K562 (cell line): ENCODE measurements at regions not wholly inside any gene's neighbourhood (a gene's known extent, or its start where the extent isn't known, plus 50 kb on each side); places are given as distances from the start of the nearest gene placed in this dataset.

Experiments
- ATAC-seq: fragments of 200-7000 bp; cut with Tn5 transposase; 3 replicates; pipeline ENCODE4 v1.9.1; 2020; ENCODE audit warnings: moderate library complexity
- BruUV-seq: library from RNA; stranded (reverse); fragments of 400-500 nt; replicated peaks from 2 replicates; lab custom pipeline; 2021; lab: Mats Ljungman, UMichigan
- CTCF ChIA-PET: fragments of 300-600 bp; formaldehyde crosslinking; extraction: SDS; loops from one replicate; lab custom pipeline; 2021; ENCODE audit warnings: low intra/inter-chr PET ratio; lab: Yijun Ruan, JAX
- POLR2A ChIA-PET: fragments of 300-600, 350-650 bp; sonication (Branson Sonifier 250); formaldehyde crosslinking; extraction: SDS; loops from one replicate; lab custom pipeline; 2021; ENCODE audit warnings: antibody characterized with exemption, inconsistent platforms; lab: Yijun Ruan, JAX
- DNase-seq, 4 experiments: peaks; one replicate each; pipeline versions ENCODE4 v3.0.0 to v3.0.0-alpha.2; 2011 to 2018; ENCODE audit warnings: low spot score in 3 of 4, mixed read lengths in 3 of 4; ENCODE audit errors: extremely low read depth in 1 of 4
- FAIRE-seq: peaks from 2 replicates; lab custom pipeline; 2011; peaks lifted over from hg19 to GRCh38; lab: Jason Lieb, UNC
- H2AFZ ChIP-seq: 2 replicates; pipeline ENCODE4 v1.6.0; 2011; ENCODE audit warnings: low read depth, low read length, control low read depth, inconsistent platforms
- H3K27ac ChIP-seq: fragments of 200-600 bp; 3 replicates; pipeline ENCODE4 v1.8.0; 2011; ENCODE audit warnings: low read depth, mild to moderate bottlenecking, control low read depth, inconsistent platforms, low read length, moderate library complexity, mixed read lengths; ENCODE audit errors: extremely low read depth
- H3K27me3 ChIP-seq, 2 experiments: fragments of 300-600 bp in 1 of 2; 2 replicates in 1 of 2; 3 replicates in 1 of 2; pipeline versions ENCODE4 v1.6.0 to v1.8.0; 2011; ENCODE audit warnings: inconsistent platforms in 2 of 2, low read length in 2 of 2, mild to moderate bottlenecking in 1 of 2, mixed read lengths in 1 of 2, moderate library complexity in 1 of 2; ENCODE audit not compliant: control insufficient read depth in 2 of 2, insufficient read depth in 2 of 2
- H3K36me3 ChIP-seq: fragments of 300-600 bp; 3 replicates; pipeline ENCODE4 v1.8.0; 2011; ENCODE audit warnings: mild to moderate bottlenecking, low read length, inconsistent platforms; ENCODE audit not compliant: control insufficient read depth, insufficient read depth
- H3K4me1 ChIP-seq, 2 experiments: fragments of 200-600 bp in 1 of 2; replicated peaks in 1 of 2; 2 replicates in 1 of 2; 3 replicates in 1 of 2; pipeline versions ENCODE4 v1.5.1 to v1.8.0; 2011; ENCODE audit warnings: inconsistent platforms in 2 of 2, low read length in 2 of 2, mild to moderate bottlenecking in 1 of 2, mixed read lengths in 1 of 2, moderate library complexity in 1 of 2; ENCODE audit not compliant: control insufficient read depth in 2 of 2, insufficient read depth in 2 of 2
- H3K4me2 ChIP-seq: 2 replicates; pipeline ENCODE4 v1.6.1; 2011; ENCODE audit warnings: low read length, control low read depth, inconsistent platforms, mixed read lengths; ENCODE audit not compliant: insufficient read depth
- H3K4me3 ChIP-seq: fragments of 200-600 bp; sonication (generic), shearing (Covaris generic); 2 replicates; pipeline ENCODE4 v1.5.1; 2016; ENCODE audit warnings: control low read depth, inconsistent platforms
- H3K79me2 ChIP-seq: fragments of 200-600 bp; 3 replicates; pipeline ENCODE4 v1.8.0; 2011; ENCODE audit warnings: low read length, inconsistent platforms; ENCODE audit not compliant: control insufficient read depth, insufficient read depth
- H3K9ac ChIP-seq, 2 experiments: 2 replicates each; pipeline versions ENCODE4 v1.6.0 to v1.6.1; 2011; ENCODE audit warnings: low read depth in 2 of 2, low read length in 2 of 2, control low read depth in 1 of 2, inconsistent platforms in 1 of 2, mild to moderate bottlenecking in 1 of 2, mixed read lengths in 1 of 2; ENCODE audit not compliant: insufficient read depth in 1 of 2
- H3K9me1 ChIP-seq: one replicate; pipeline ENCODE4 v1.6.0; 2011; ENCODE audit warnings: inconsistent platforms, mild to moderate bottlenecking, low read length, moderate library complexity; ENCODE audit not compliant: control insufficient read depth, insufficient read depth
- H3K9me3 ChIP-seq: replicated peaks from 2 replicates; pipeline ENCODE4 v1.5.1; 2011; ENCODE audit warnings: low read depth, low read length, inconsistent platforms; ENCODE audit not compliant: control insufficient read depth, insufficient read depth
- H4K20me1 ChIP-seq: replicated peaks from 2 replicates; pipeline ENCODE4 v1.6.1; 2011; ENCODE audit warnings: low read length, inconsistent platforms, mixed read lengths; ENCODE audit not compliant: control insufficient read depth, insufficient read depth
- ELK1 ChIP-seq: sonication (generic); formaldehyde crosslinking; IDR thresholded peaks from 2 replicates; pipeline ENCODE4 v1.8.1; 2022; ENCODE audit warnings: missing genetic modification reagents
- KDM2B ChIP-seq: fragments of 250-450 bp; sonication (Bioruptor Pico); IDR thresholded peaks from 2 replicates; pipeline ENCODE4 v1.8.0; 2021; ENCODE audit warnings: mild to moderate bottlenecking, moderate library complexity
- MCM2 ChIP-seq: fragments of 450-650 bp; IDR thresholded peaks from 2 replicates; pipeline ENCODE4 v1.6.1; 2017; ENCODE audit warnings: low read depth, mild to moderate bottlenecking
- SLC30A9 ChIP-seq: fragments of 250-450 bp; sonication (Bioruptor Pico); IDR thresholded peaks from 2 replicates; pipeline ENCODE4 v1.8.0; 2022; ENCODE audit warnings: mild to moderate bottlenecking, moderate library complexity
- SMAD3 ChIP-seq: fragments of 450-650 bp; formaldehyde crosslinking; conservative IDR thresholded peaks from 2 replicates; pipeline ENCODE4 v1.4.0; 2020; ENCODE audit warnings: mild to moderate bottlenecking
- U2AF1 ChIP-seq: fragments of 200-400 bp; formaldehyde crosslinking; optimal IDR thresholded peaks from 2 replicates; pipeline ENCODE3; 2017; ENCODE audit warnings: mild to moderate bottlenecking, low read depth, low read length, moderate library complexity
- ZNF282 ChIP-seq: sonication (generic); formaldehyde crosslinking; IDR thresholded peaks from 2 replicates; pipeline ENCODE4 v1.8.1; 2023; ENCODE audit warnings: missing genetic modification reagents
- ZZZ3 ChIP-seq: fragments of 450-650 bp; IDR thresholded peaks from 2 replicates; pipeline ENCODE4 v1.6.1; 2016; ENCODE audit warnings: antibody characterized with exemption, mild to moderate bottlenecking, moderate library complexity
- WGBS: fragments of 100-300 bp; shearing (Covaris generic); methylation state at CpG from one replicate; pipeline ENCODE4 v1.1.6; 2016; ENCODE audit warnings: low coverage, mixed read lengths; ENCODE audit not compliant: insufficient coverage; ENCODE audit errors: missing lambda C conversion rate; 5-methylcytosine and 5-hydroxymethylcytosine counted together
- in situ Hi-C: fragments of 300-500 bp; cut with MboI; formaldehyde crosslinking; loops from 4 replicates; pipeline ENCODE4 v1.15.0; 2018; ENCODE audit warnings: inconsistent platforms, mixed read lengths
- intact Hi-C: fragments of 100-400 bp; cut with micrococcal nuclease; formaldehyde crosslinking; loops from 2 replicates; pipeline ENCODE4 v1.14.2; 2022
- TF ChIP-seq, protein P1 (sequence below): fragments of 250-450 bp; sonication (Bioruptor Pico); IDR thresholded peaks from 2 replicates; pipeline ENCODE4 v1.5.0; 2020; ENCODE audit warnings: mild to moderate bottlenecking

DNA sequence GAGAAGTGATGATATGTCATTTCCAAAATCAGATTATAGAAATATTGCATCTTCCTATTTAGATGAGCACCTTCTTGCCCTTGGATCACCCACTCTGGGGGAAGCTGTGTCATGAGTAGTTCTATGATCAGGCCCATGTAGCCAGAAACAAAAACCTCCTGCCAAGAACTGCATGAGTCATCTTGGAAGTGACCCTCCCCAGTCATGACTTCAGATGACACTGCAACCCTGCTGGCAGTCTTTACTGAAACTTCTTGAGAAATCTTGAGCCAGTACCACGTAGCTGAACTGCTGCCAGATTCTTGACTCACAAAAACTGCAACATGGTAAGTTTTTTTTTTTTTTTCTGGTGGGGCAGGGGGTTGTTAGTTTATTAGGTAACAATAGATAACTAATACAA lies 439.6 kb upstream of the PTGER4 start (continued):
- TF ChIP-seq, protein P1, sequence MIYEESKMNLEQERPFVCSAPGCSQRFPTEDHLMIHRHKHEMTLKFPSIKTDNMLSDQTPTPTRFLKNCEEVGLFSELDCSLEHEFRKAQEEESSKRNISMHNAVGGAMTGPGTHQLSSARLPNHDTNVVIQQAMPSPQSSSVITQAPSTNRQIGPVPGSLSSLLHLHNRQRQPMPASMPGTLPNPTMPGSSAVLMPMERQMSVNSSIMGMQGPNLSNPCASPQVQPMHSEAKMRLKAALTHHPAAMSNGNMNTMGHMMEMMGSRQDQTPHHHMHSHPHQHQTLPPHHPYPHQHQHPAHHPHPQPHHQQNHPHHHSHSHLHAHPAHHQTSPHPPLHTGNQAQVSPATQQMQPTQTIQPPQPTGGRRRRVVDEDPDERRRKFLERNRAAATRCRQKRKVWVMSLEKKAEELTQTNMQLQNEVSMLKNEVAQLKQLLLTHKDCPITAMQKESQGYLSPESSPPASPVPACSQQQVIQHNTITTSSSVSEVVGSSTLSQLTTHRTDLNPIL (CRISPR knock-in tag): no peak
- TF ChIP-seq SLC30A9 (CRISPR knock-in tag) (no peak), SMAD3 (CRISPR knock-in tag) (no peak), ELK1 (CRISPR knock-in tag) (no peak), U2AF1 (no peak), ZZZ3 (no peak), MCM2 (no peak)

DNA sequence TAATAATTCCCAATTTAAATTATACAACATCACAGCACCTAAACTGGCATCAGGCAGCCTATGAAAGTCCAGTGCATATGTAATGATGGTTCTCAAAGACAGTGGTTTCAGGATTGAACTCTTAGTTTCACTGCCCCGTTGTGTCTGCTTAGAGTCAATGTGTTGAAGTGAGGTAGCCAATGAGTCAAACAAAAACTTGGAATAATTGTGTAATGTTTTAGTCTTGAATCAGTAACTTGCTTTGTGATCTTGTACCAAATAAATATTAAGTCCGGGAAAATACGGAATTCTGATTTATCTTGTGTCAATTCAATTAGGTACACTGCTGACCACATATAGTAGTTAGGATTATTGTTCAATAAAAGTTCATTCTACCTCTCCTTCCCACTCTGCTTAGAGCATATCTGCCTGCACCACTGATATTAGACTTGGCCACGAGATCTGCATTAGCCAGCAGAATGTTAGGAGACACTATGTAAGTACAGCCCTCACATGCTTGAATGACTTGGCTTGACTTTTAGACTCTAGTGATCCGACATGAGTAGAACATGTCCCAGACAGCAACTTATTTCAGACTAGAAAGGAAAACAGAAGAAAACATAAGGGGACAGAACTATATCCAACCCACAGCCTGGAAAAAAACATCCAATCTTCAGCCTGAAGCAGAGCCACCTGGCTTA lies 441.5 kb upstream of the PTGER4 start:
- POLR2A ChIA-PET: no interaction called here
- no peaks in the 10 kb centered on the region for H3K36me3 ChIP-seq
- ATAC-seq: no peak
- H3K27me3 ChIP-seq: no peaks in the 10 kb centered on the region
- no peak overlapping the region for H3K9ac ChIP-seq
- no peaks in the 10 kb centered on the region for H3K4me1 ChIP-seq
- DNase-seq: no peak
- H4K20me1 ChIP-seq: no peaks in the 10 kb centered on the region
- in situ Hi-C loops: no loop called here
- no peaks in the 10 kb centered on the region for H3K79me2 ChIP-seq
- no TSS peak for BruUV-seq
- no peaks in the 10 kb centered on the region; the same call in 1 of the 2 replicates for H3K9me3 ChIP-seq
- FAIRE-seq: no peak
- H3K4me2 ChIP-seq: no peak overlapping the region
- WGBS: 0% methylated on average over 5 of the region's 5 CpGs
- intact Hi-C loops: no loop called here
- no peaks in the 10 kb centered on the region for H3K9me1 ChIP-seq
- H3K4me3 ChIP-seq: no peak overlapping the region
- no peak overlapping the region for H3K27ac ChIP-seq
- CTCF ChIA-PET: no interaction called here
- H2AFZ ChIP-seq: no peak overlapping the region
- TF ChIP-seq ZNF282 (CRISPR knock-in tag) (no peak), KDM2B (CRISPR knock-in tag) (no peak)
